K562 (cell line): ENCODE measurements at regions not wholly inside any gene's neighbourhood (a gene's known extent, or its start where the extent isn't known, plus 50 kb on each side); places are given as distances from the start of the nearest gene placed in this dataset.

ENCODE experiments used
- IRF1 ChIP-seq: sonication (generic); formaldehyde crosslinking; IDR thresholded peaks from 2 replicates; pipeline ENCODE4 v1.8.0; 2022; ENCODE audit warnings: missing genetic modification reagents, mild to moderate bottlenecking, borderline replicate concordance
- KDM1A ChIP-seq, 2 experiments: fragments of 450-650 bp; IDR thresholded peaks; 2 replicates each; pipeline ENCODE4 v1.6.1; 2016; ENCODE audit warnings: mild to moderate bottlenecking in 2 of 2
- NUFIP1 ChIP-seq: fragments of 450-650 bp; IDR thresholded peaks from 2 replicates; pipeline ENCODE4 v1.6.1; 2018; ENCODE audit not compliant: partially characterized antibody
- REST ChIP-seq, 2 experiments: fragments of 450-650 bp; formaldehyde crosslinking in 1 of 2; IDR thresholded peaks; 2 replicates each; pipeline versions ENCODE4 v1.4.0 to v1.6.1; 2014 to 2020; ENCODE audit warnings: mild to moderate bottlenecking in 2 of 2, borderline replicate concordance in 1 of 2, low read depth in 1 of 2
- SMAD3 ChIP-seq: fragments of 450-650 bp; formaldehyde crosslinking; conservative IDR thresholded peaks from 2 replicates; pipeline ENCODE4 v1.4.0; 2020; ENCODE audit warnings: mild to moderate bottlenecking

- TF ChIP-seq REST (IDR thresholded peaks at IDR 0.05; ENCODE audit: borderline replicate concordance) (no peak), REST (CRISPR knock-in tag; IDR thresholded peaks at IDR 0.05; ENCODE audit: low read depth) (no peak), SMAD3 (CRISPR knock-in tag) (no peak), KDM1A (IDR thresholded peaks at IDR 0.05) (no peak), NUFIP1 (no peak), IRF1 (CRISPR knock-in tag) (no peak)
Observed at GRCh38 chr10:131531265-131532190, 220.0 kb upstream of the TCERG1L start.
